Karpas-422 (cell line): ENCODE measurements at regions not wholly inside any gene's neighbourhood (a gene's known extent, or its start where the extent isn't known, plus 50 kb on each side); places are given as distances from the start of the nearest gene placed in this dataset.

ENCODE experiments used
- DNase-seq: peaks from one replicate; pipeline ENCODE4 v3.0.0-alpha.2; 2015
- H2AFZ ChIP-seq: fragments of 200-600 bp; sonication (generic); 2 replicates; pipeline ENCODE4 v1.6.1; 2014; ENCODE audit warnings: antibody characterized with exemption, low read length, mixed read lengths
- H3K27ac ChIP-seq: fragments of 200-600 bp; sonication (generic); 2 replicates; pipeline ENCODE4 v1.5.1; 2014; ENCODE audit warnings: mild to moderate bottlenecking, low read length, moderate library complexity
- H3K27me3 ChIP-seq: fragments of 200-600 bp; sonication (generic); 2 replicates; pipeline ENCODE4 v1.6.1; 2014; ENCODE audit warnings: low read length, mixed read lengths
- H3K36me3 ChIP-seq: fragments of 200-600 bp; sonication (generic); 2 replicates; pipeline ENCODE4 v1.6.1; 2014; ENCODE audit warnings: low read length, mixed read lengths; ENCODE audit not compliant: insufficient read depth
- H3K4me1 ChIP-seq: fragments of 200-600 bp; sonication (generic); 2 replicates; pipeline ENCODE4 v1.6.1; 2014; ENCODE audit warnings: mild to moderate bottlenecking, low read length, mixed read lengths
- H3K4me2 ChIP-seq: fragments of 200-600 bp; sonication (generic); 2 replicates; pipeline ENCODE4 v1.6.1; 2014; ENCODE audit warnings: low read length, low read depth, mild to moderate bottlenecking; ENCODE audit not compliant: poor library complexity, severe bottlenecking
- H3K4me3 ChIP-seq: fragments of 200-600 bp; sonication (generic); 2 replicates; pipeline ENCODE4 v1.5.1; 2014; ENCODE audit warnings: mild to moderate bottlenecking, antibody characterized with exemption, low read length, mixed read lengths
- H3K79me2 ChIP-seq: fragments of 200-600 bp; sonication (generic); 2 replicates; pipeline ENCODE4 v1.6.1; 2014; ENCODE audit warnings: mild to moderate bottlenecking, low read length, mixed read lengths
- H3K9ac ChIP-seq: fragments of 200-600 bp; sonication (generic); 2 replicates; pipeline ENCODE4 v1.6.0; 2014; ENCODE audit warnings: low read length
- H3K9me2 ChIP-seq: fragments of 200-600 bp; sonication (generic), shearing (Covaris generic); replicated peaks from 2 replicates; pipeline ENCODE4 v1.6.0; 2014; ENCODE audit warnings: mild to moderate bottlenecking, low read length, moderate library complexity; ENCODE audit not compliant: insufficient read depth
- H3K9me3 ChIP-seq: fragments of 300-700, 200-600 bp; sonication (generic); 2 replicates; pipeline ENCODE4 v1.6.1; 2014; ENCODE audit warnings: low read length, mixed read lengths
- H4K20me1 ChIP-seq: fragments of 200-600 bp; sonication (generic); 2 replicates; pipeline ENCODE4 v1.6.1; 2014; ENCODE audit warnings: mild to moderate bottlenecking, antibody characterized with exemption, low read length, low read depth; ENCODE audit not compliant: insufficient read depth

- Histone ChIP-seq H3K36me3 (no peaks in the 10 kb centered on the region), H3K4me1 (no peaks in the 10 kb centered on the region), H3K9me3 (no peaks in the 10 kb centered on the region), H3K27me3 (no peaks in the 10 kb centered on the region), H3K4me2 (no peak overlapping the region), H3K9ac (no peak overlapping the region), H3K27ac (no peak overlapping the region), H3K79me2 (no peaks in the 10 kb centered on the region), H2AFZ (no peak overlapping the region), H3K9me2 (no peaks in the 10 kb centered on the region), H4K20me1 (no peaks in the 10 kb centered on the region), H3K4me3 (no peak overlapping the region)
- DNase-seq, result no peak
These were observed 198.5 kb downstream of the ADGRG6 start for GRCh38 chr6:142500250-142500786.

- H3K4me2 ChIP-seq, result no peak overlapping the region
- H3K79me2 ChIP-seq, result no peaks in the 10 kb centered on the region
- no peaks in the 10 kb centered on the region for H3K9me2 ChIP-seq
- H3K27me3 ChIP-seq, result no peaks in the 10 kb centered on the region
- H2AFZ ChIP-seq, result no peak overlapping the region
- no peak overlapping the region for H3K9ac ChIP-seq
- no peaks in the 10 kb centered on the region for H3K9me3 ChIP-seq
- DNase-seq, result no peak
- H4K20me1 ChIP-seq, result no peaks in the 10 kb centered on the region
- H3K4me1 ChIP-seq, result no peaks in the 10 kb centered on the region
- no peaks in the 10 kb centered on the region for H3K36me3 ChIP-seq
- no peak overlapping the region for H3K4me3 ChIP-seq
- no peak overlapping the region for H3K27ac ChIP-seq
These were observed 200.0 kb downstream of the ADGRG6 start for GRCh38 chr6:142501795-142502194.

GRCh38 chr6:142507065-142507464 lies 205.3 kb downstream of the ADGRG6 start:
- H3K9ac ChIP-seq, result no peak overlapping the region
- no peak overlapping the region for H2AFZ ChIP-seq
- no peak overlapping the region for H3K4me3 ChIP-seq
- DNase-seq, result no peak
- H3K9me2 ChIP-seq, result no peaks in the 10 kb centered on the region
- H4K20me1 ChIP-seq, result no peaks in the 10 kb centered on the region
- no peaks in the 10 kb centered on the region for H3K27me3 ChIP-seq
- H3K27ac ChIP-seq, result no peak overlapping the region
- no peaks in the 10 kb centered on the region for H3K4me1 ChIP-seq
- no peaks in the 10 kb centered on the region for H3K36me3 ChIP-seq
- H3K4me2 ChIP-seq, result no peak overlapping the region
- no peaks in the 10 kb centered on the region for H3K9me3 ChIP-seq
- H3K79me2 ChIP-seq, result no peaks in the 10 kb centered on the region

GRCh38 chr6:142510211-142510610 lies 208.4 kb downstream of the ADGRG6 start:
- Histone ChIP-seq H3K4me3 (no peak overlapping the region), H3K9ac (no peak overlapping the region), H2AFZ (no peak overlapping the region), H3K79me2 (no peaks in the 10 kb centered on the region), H3K4me2 (no peak overlapping the region), H3K27ac (no peak overlapping the region), H3K9me3 (no peaks in the 10 kb centered on the region), H3K9me2 (no peaks in the 10 kb centered on the region), H3K36me3 (no peaks in the 10 kb centered on the region), H3K4me1 (no peaks in the 10 kb centered on the region), H4K20me1 (no peaks in the 10 kb centered on the region), H3K27me3 (no peaks in the 10 kb centered on the region)
- DNase-seq, result no peak

GRCh38 chr6:142518126-142518525 lies 216.3 kb downstream of the ADGRG6 start:
- Histone ChIP-seq H4K20me1 (no peaks in the 10 kb centered on the region), H3K27ac (no peak overlapping the region), H3K27me3 (no peaks in the 10 kb centered on the region), H3K36me3 (no peaks in the 10 kb centered on the region), H3K4me1 (no peaks in the 10 kb centered on the region), H3K9ac (no peak overlapping the region), H2AFZ (no peak overlapping the region), H3K4me2 (no peak overlapping the region), H3K9me3 (no peaks in the 10 kb centered on the region), H3K79me2 (no peaks in the 10 kb centered on the region), H3K9me2 (no peaks in the 10 kb centered on the region), H3K4me3 (no peak overlapping the region)
- no peak for DNase-seq

- Histone ChIP-seq H4K20me1 (no peaks in the 10 kb centered on the region), H3K79me2 (no peaks in the 10 kb centered on the region), H3K27ac (no peak overlapping the region), H3K4me1 (no peaks in the 10 kb centered on the region), H3K36me3 (no peaks in the 10 kb centered on the region), H2AFZ (no peak overlapping the region), H3K27me3 (no peaks in the 10 kb centered on the region), H3K9ac (no peak overlapping the region), H3K4me2 (no peak overlapping the region), H3K9me3 (no peaks in the 10 kb centered on the region), H3K4me3 (no peak overlapping the region), H3K9me2 (no peaks in the 10 kb centered on the region)
- no peak for DNase-seq
These were observed 217.0 kb downstream of the ADGRG6 start for GRCh38 chr6:142518761-142519160.

DNA sequence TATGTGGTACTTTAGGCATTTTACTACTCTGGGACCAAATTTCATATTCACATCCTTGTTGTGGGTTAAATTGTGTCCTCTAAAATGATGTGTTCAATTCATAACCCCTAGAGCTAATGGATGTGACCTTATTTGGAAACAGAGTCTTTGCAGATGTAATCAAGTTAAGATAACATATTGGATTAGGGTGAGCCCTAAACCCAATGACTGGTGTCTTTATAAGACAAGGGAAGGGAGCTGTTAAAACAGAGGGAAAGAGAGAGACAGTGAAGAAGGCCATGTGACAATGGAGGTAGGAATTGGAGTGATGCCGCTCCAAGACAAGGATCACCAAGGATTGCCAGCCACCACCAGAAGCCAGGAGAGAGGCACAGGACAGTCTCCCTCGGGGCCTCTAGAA lies 220.0 kb downstream of the ADGRG6 start:
- Histone ChIP-seq H3K36me3 (no peaks in the 10 kb centered on the region), H2AFZ (no peak overlapping the region), H3K9ac (no peak overlapping the region), H3K9me3 (no peaks in the 10 kb centered on the region), H4K20me1 (no peaks in the 10 kb centered on the region), H3K27ac (no peak overlapping the region), H3K4me2 (no peak overlapping the region), H3K79me2 (no peaks in the 10 kb centered on the region), H3K9me2 (no peaks in the 10 kb centered on the region), H3K4me1 (no peaks in the 10 kb centered on the region), H3K27me3 (no peaks in the 10 kb centered on the region), H3K4me3 (no peak overlapping the region)
- DNase-seq, result no peak

- Histone ChIP-seq H3K27me3 (no peaks in the 10 kb centered on the region), H3K9me3 (no peaks in the 10 kb centered on the region), H3K36me3 (no peaks in the 10 kb centered on the region), H3K9me2 (no peaks in the 10 kb centered on the region), H2AFZ (no peak overlapping the region), H3K4me2 (no peak overlapping the region), H3K4me3 (no peak overlapping the region), H3K4me1 (no peaks in the 10 kb centered on the region), H3K9ac (no peak overlapping the region), H3K79me2 (no peaks in the 10 kb centered on the region), H3K27ac (no peak overlapping the region), H4K20me1 (no peaks in the 10 kb centered on the region)
- no peak for DNase-seq
These were observed 221.9 kb downstream of the ADGRG6 start for GRCh38 chr6:142523515-142524375.
